Dendritic cell treated with granulocyte-macrophage colony-stimulating factor and Interleukin-4, amounts not matched to agents 40 ng/mL and 50 ng/mL, for 4 days (primary cell): ENCODE measurements at regions not wholly inside any gene's neighbourhood (a gene's known extent, or its start where the extent isn't known, plus 50 kb on each side); places are given as distances from the start of the nearest gene placed in this dataset.

ENCODE experiments used
- H3K27ac Mint-ChIP-seq: one replicate; pipeline ENCODE4 v1.8.0; 2022; ENCODE audit warnings: mild to moderate bottlenecking, mixed read lengths
- H3K27me3 Mint-ChIP-seq: one replicate; pipeline ENCODE4 v1.8.0; 2022; ENCODE audit warnings: mild to moderate bottlenecking, mixed read lengths
- H3K36me3 Mint-ChIP-seq: one replicate; pipeline ENCODE4 v1.8.0; 2022; ENCODE audit warnings: low read depth, mixed read lengths
- H3K4me1 Mint-ChIP-seq: one replicate; pipeline ENCODE4 v1.8.0; 2022; ENCODE audit warnings: low read depth, mixed read lengths
- H3K4me3 Mint-ChIP-seq: one replicate; pipeline ENCODE4 v1.8.0; 2022; ENCODE audit warnings: mild to moderate bottlenecking, moderate library complexity, mixed read lengths
- H3K9me3 Mint-ChIP-seq: one replicate; pipeline ENCODE4 v1.8.0; 2022; ENCODE audit warnings: mixed read lengths
- intact Hi-C: fragments of 100-400 bp; cut with micrococcal nuclease; formaldehyde crosslinking; loops from one replicate; pipeline ENCODE4 v1.15.0; 2022

- no peaks in the 10 kb centered on the region for H3K36me3 Mint-ChIP-seq
Measured at GRCh38 chr13:74819549-74819948, 662.4 kb downstream of the TBC1D4 start.

GRCh38 chr13:74816737-74817136, 665.2 kb downstream of the TBC1D4 start:
- Mint-ChIP-seq H3K27ac (no peak overlapping the region), H3K36me3 (no peaks in the 10 kb centered on the region), H3K27me3 (no peaks in the 10 kb centered on the region), H3K4me3 (no peak overlapping the region), H3K4me1 (no peaks in the 10 kb centered on the region), H3K9me3 (peaks cover 56% of the 10 kb centered on the region)
- intact Hi-C loops = no loop called here

More at GRCh38 chr13:74819549-74819948, 662.4 kb downstream of the TBC1D4 start:
- Mint-ChIP-seq H3K27me3 (no peaks in the 10 kb centered on the region), H3K4me1 (no peaks in the 10 kb centered on the region), H3K4me3 (no peak overlapping the region), H3K9me3 (peaks cover 31% of the 10 kb centered on the region), H3K27ac (no peak overlapping the region)
- intact Hi-C loops = no loop called here

- Mint-ChIP-seq H3K27ac (no peak overlapping the region), H3K27me3 (no peaks in the 10 kb centered on the region), H3K4me3 (no peak overlapping the region), H3K9me3 (peaks cover 38% of the 10 kb centered on the region), H3K4me1 (no peaks in the 10 kb centered on the region), H3K36me3 (no peaks in the 10 kb centered on the region)
- intact Hi-C loops = no loop called here
Measured at GRCh38 chr13:74796157-74796556, 662.0 kb upstream of the KLF12 start.

GRCh38 chr13:74795526-74795925, 661.3 kb upstream of the KLF12 start:
- H3K36me3 Mint-ChIP-seq = no peaks in the 10 kb centered on the region
- intact Hi-C loops = no loop called here
- H3K4me3 Mint-ChIP-seq = no peak overlapping the region
- peaks cover 43% of the 10 kb centered on the region for H3K9me3 Mint-ChIP-seq
- H3K4me1 Mint-ChIP-seq = no peaks in the 10 kb centered on the region
- no peaks in the 10 kb centered on the region for H3K27me3 Mint-ChIP-seq
- H3K27ac Mint-ChIP-seq = no peak overlapping the region

DNA sequence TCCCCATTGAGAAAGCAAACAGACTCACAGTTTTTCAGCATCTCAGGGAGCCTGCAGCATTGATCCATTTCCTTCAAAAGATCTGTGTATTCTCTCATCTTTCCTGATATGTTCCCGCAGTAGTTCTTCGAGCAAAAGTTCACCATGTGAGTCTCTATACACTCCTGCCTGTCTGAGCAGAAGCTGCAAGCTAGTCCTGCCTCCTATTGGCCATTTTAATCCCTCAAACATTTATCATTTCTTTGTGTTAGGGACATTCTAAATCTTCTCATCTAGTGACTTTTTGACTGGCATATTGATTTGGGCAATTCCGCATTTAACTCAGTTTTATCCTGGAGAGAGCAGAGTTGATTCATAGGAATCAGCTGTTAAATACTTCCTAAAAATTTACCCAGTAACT, 660.4 kb upstream of the KLF12 start:
- Mint-ChIP-seq H3K27ac (no peak overlapping the region), H3K4me1 (no peaks in the 10 kb centered on the region), H3K9me3 (peaks cover 53% of the 10 kb centered on the region), H3K27me3 (no peaks in the 10 kb centered on the region), H3K4me3 (no peak overlapping the region), H3K36me3 (no peaks in the 10 kb centered on the region)
- intact Hi-C loops = no loop called here

DNA sequence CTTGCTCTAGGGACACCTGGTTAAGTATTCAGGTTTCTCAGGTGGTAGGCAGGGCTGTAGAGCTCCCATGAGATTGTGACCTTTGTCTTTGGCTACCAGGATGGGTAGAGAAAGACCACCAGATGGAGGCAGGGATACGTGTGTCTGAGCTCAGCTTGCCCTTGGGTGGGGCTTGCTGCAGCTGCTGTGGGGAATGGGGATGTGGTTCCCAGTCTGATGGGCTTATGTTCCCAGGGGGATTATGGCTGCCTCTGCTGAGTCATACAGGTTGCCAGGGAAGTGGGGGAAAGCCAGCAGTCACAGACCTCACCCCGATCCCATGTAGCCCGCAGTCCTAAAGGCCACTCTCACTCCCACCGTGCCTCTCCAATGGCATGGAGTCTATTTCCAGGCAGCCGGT, 659.9 kb upstream of the KLF12 start:
- H3K9me3 Mint-ChIP-seq = peaks cover 53% of the 10 kb centered on the region
- intact Hi-C loops = no loop called here
- no peaks in the 10 kb centered on the region for H3K4me1 Mint-ChIP-seq
- no peak overlapping the region for H3K4me3 Mint-ChIP-seq
- H3K27me3 Mint-ChIP-seq = no peaks in the 10 kb centered on the region
- H3K27ac Mint-ChIP-seq = no peak overlapping the region
- H3K36me3 Mint-ChIP-seq = no peaks in the 10 kb centered on the region

GRCh38 chr13:74784959-74785358, 650.8 kb upstream of the KLF12 start:
- H3K4me3 Mint-ChIP-seq = no peak overlapping the region
- no peaks in the 10 kb centered on the region for H3K36me3 Mint-ChIP-seq
- H3K4me1 Mint-ChIP-seq = no peaks in the 10 kb centered on the region
- H3K27ac Mint-ChIP-seq = no peak overlapping the region
- peaks cover 17% of the 10 kb centered on the region for H3K9me3 Mint-ChIP-seq
- intact Hi-C loops = no loop called here
- H3K27me3 Mint-ChIP-seq = no peaks in the 10 kb centered on the region

DNA sequence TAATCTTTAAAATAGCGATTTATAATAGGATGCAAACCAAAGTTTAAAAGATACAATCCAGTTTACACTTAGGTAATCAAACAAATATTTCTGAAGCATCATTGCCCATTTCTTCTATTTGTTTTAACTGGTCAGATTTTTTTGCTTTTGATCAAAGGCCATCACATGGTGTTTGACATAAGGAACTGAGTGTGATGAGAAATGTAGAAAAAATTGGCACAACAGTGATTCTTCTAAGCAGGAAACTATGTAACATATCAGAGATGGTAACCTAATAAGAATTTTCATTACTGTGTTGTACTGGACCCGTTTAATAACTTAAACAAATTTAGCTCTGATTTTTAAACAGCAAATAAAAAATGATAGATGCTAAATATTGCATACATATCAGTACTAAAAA, 644.7 kb upstream of the KLF12 start:
- H3K4me3 Mint-ChIP-seq = no peak overlapping the region
- no peaks in the 10 kb centered on the region for H3K4me1 Mint-ChIP-seq
- H3K27ac Mint-ChIP-seq = no peak overlapping the region
- intact Hi-C loops = no loop called here
- H3K27me3 Mint-ChIP-seq = no peaks in the 10 kb centered on the region
- no peaks in the 10 kb centered on the region for H3K36me3 Mint-ChIP-seq
- peaks cover 30% of the 10 kb centered on the region for H3K9me3 Mint-ChIP-seq

DNA sequence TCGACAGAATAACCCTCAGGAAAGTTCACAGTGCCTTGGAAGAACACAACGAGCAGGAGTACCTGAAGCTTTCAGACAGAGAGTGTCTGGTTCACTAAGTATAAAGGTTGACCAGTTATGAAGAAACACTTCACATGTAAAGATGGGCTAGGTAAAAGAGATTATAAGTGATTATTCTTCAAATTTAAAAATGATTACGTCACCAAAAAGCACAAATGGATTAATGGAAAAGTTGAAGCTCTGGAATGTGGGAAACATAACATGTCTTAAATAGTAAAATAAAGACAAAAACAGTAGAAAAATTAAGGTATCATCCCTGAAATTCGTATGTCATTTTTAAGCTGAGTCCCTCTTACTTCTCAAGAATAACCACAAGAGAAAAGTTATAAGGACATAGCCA, 643.9 kb upstream of the KLF12 start:
- H3K9me3 Mint-ChIP-seq = peaks cover 30% of the 10 kb centered on the region
- H3K27me3 Mint-ChIP-seq = no peaks in the 10 kb centered on the region
- no peaks in the 10 kb centered on the region for H3K4me1 Mint-ChIP-seq
- no peak overlapping the region for H3K27ac Mint-ChIP-seq
- intact Hi-C loops = no loop called here
- H3K36me3 Mint-ChIP-seq = no peaks in the 10 kb centered on the region
- H3K4me3 Mint-ChIP-seq = no peak overlapping the region

GRCh38 chr13:74774264-74774663, 640.1 kb upstream of the KLF12 start:
- intact Hi-C loops = no loop called here
- H3K9me3 Mint-ChIP-seq = peaks cover 25% of the 10 kb centered on the region
- no peak overlapping the region for H3K4me3 Mint-ChIP-seq
- no peaks in the 10 kb centered on the region for H3K36me3 Mint-ChIP-seq
- no peaks in the 10 kb centered on the region for H3K27me3 Mint-ChIP-seq
- H3K27ac Mint-ChIP-seq = no peak overlapping the region
- no peaks in the 10 kb centered on the region for H3K4me1 Mint-ChIP-seq

DNA sequence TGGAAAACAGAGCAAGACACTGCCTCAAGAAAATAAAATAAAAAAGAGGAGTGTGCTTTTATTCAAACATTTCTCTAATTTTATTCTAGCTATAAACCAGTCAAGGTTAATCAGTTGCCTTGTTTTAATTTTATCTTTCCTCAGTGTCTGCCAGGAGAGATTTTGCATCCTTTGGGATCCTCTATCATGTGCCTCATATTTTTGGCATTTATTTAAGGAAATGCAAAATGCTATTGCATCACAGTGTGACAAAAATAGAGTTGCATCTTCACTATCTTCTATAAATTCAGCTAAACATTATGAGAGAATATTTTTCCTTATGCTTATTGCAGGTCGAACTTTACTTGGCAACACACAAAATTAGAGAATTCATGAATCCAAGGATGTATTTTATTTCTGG, 639.0 kb upstream of the KLF12 start:
- Mint-ChIP-seq H3K9me3 (peaks cover 25% of the 10 kb centered on the region), H3K27ac (no peak overlapping the region), H3K4me1 (no peaks in the 10 kb centered on the region), H3K27me3 (no peaks in the 10 kb centered on the region), H3K4me3 (no peak overlapping the region), H3K36me3 (no peaks in the 10 kb centered on the region)
- intact Hi-C loops = no loop called here

- Mint-ChIP-seq H3K36me3 (no peaks in the 10 kb centered on the region), H3K4me3 (no peak overlapping the region), H3K27me3 (no peaks in the 10 kb centered on the region), H3K9me3 (peaks cover 23% of the 10 kb centered on the region), H3K27ac (no peak overlapping the region), H3K4me1 (no peaks in the 10 kb centered on the region)
- intact Hi-C loops = no loop called here
Measured at GRCh38 chr13:74771964-74772363, 637.8 kb upstream of the KLF12 start.

DNA sequence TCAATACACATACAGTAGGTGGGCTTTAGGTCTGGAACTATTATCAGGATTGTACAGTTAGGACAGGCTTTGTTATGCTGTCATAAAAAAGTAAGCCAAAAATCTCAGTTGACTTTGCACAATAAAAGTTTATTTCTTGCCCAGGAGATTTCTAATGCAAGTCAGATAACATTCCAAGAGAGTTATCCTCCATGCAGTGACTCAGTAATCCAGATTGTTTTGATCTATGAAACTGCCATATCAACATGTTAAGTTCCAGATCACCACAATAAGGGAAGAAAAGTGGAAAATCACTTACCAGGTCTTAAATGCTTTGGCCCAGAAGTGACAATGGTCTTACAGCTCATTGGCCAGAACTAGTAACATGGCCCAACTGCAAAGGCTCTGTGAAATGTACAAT, 636.2 kb upstream of the KLF12 start:
- H3K27ac Mint-ChIP-seq = no peak overlapping the region
- peaks cover 17% of the 10 kb centered on the region for H3K9me3 Mint-ChIP-seq
- H3K4me3 Mint-ChIP-seq = no peak overlapping the region
- no peaks in the 10 kb centered on the region for H3K27me3 Mint-ChIP-seq
- intact Hi-C loops = no loop called here
- no peaks in the 10 kb centered on the region for H3K4me1 Mint-ChIP-seq
- no peaks in the 10 kb centered on the region for H3K36me3 Mint-ChIP-seq

DNA sequence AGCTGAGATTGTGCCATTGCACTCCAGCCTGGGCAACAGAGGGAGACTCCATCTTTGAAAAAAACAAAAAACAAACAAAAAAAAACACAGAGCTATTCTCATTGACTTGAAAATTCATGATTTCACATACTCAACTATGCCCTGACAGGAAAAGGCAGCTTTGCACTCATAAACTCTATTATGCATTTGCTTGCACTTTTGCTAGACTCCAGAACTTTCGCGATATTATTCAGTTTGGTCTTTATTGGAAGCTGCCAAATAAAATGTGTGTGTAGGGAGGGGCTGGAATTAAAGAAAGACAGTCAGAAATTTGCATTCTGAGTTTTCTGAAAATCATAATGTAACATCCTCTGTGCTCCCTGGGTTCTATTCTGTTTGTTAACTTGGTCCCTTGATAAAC, 635.1 kb upstream of the KLF12 start:
- no peaks in the 10 kb centered on the region for H3K36me3 Mint-ChIP-seq
- H3K4me1 Mint-ChIP-seq = no peaks in the 10 kb centered on the region
- no peaks in the 10 kb centered on the region for H3K27me3 Mint-ChIP-seq
- intact Hi-C loops = no loop called here
- no peak overlapping the region for H3K27ac Mint-ChIP-seq
- H3K4me3 Mint-ChIP-seq = no peak overlapping the region
- H3K9me3 Mint-ChIP-seq = peaks cover 18% of the 10 kb centered on the region

DNA sequence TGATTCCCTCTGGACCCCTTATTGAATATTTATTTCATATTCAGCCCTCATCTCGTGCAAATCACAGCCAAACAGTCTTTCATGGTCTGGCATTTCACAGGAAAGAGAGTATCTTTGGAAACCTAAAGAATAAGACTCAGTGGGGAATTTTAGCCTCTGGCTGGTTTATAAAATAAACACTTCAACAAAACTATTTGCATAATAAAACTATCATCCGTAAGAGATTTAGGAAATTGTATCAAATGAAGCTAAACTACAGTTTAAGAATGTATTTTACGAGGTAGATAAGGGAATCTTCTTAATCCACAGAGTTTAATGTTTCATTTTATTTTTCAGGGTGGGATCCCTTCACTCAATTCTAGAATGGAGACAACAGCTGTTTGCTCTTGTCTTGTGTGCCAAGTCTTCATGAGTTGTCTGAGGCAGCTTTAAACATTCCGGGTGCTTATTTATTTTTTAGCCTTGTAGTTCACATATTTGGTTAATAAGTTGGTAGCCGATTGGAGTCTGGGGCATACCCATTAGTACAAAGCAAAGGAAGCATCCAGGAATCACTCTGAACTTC, 634.4 kb upstream of the KLF12 start:
- H3K9me3 Mint-ChIP-seq = peaks cover 22% of the 10 kb centered on the region
- no peak overlapping the region for H3K4me3 Mint-ChIP-seq
- no peaks in the 10 kb centered on the region for H3K27me3 Mint-ChIP-seq
- no peaks in the 10 kb centered on the region for H3K4me1 Mint-ChIP-seq
- intact Hi-C loops = no loop called here
- H3K36me3 Mint-ChIP-seq = no peaks in the 10 kb centered on the region
- no peak overlapping the region for H3K27ac Mint-ChIP-seq
